ENCODE measurements at regions not wholly inside any gene's neighbourhood (a gene's known extent, or its start where the extent isn't known, plus 50 kb on each side); places are given as distances from the start of the nearest gene placed in this dataset.

- DNase-seq, result no peak
- Histone ChIP-seq H3K4me2 (ENCODE audit: low read depth, low read length, poor library complexity, severe bottlenecking) (no peak overlapping the region), H3K27ac (ENCODE audit: low read length) (no peak overlapping the region)
These were observed 96.0 kb downstream of the HFE start for GRCh38 chr6:26183237-26183580.

GRCh38 chr6:26183581-26184366, 96.5 kb downstream of the HFE start:
- H3K27ac ChIP-seq (ENCODE audit: low read length), result no peak overlapping the region

More at GRCh38 chr6:26183237-26183580, 96.0 kb downstream of the HFE start:
- Histone ChIP-seq H3K36me3 (ENCODE audit: insufficient read depth, low read length) (no peaks in the 10 kb centered on the region), H3K9me2 (replicated peaks; ENCODE audit: insufficient read depth, low read length) (no peaks in the 10 kb centered on the region), H3K4me3 (ENCODE audit: low read length) (no peak overlapping the region), H3K4me1 (ENCODE audit: low read length) (no peaks in the 10 kb centered on the region), H3K79me2 (ENCODE audit: low read length) (no peaks in the 10 kb centered on the region), H4K20me1 (ENCODE audit: insufficient read depth, low read depth, low read length) (no peaks in the 10 kb centered on the region), H3K27me3 (ENCODE audit: low read length) (no peaks in the 10 kb centered on the region), H2AFZ (ENCODE audit: low read length) (no peak overlapping the region), H3K9me3 (ENCODE audit: low read length) (no peaks in the 10 kb centered on the region), H3K9ac (ENCODE audit: low read length) (no peak overlapping the region)

GRCh38 chr6:26184367-26184891, 97.2 kb downstream of the HFE start:
- Histone ChIP-seq H3K9ac (ENCODE audit: low read length) (no peak overlapping the region), H3K79me2 (ENCODE audit: low read length) (no peaks in the 10 kb centered on the region), H3K4me2 (ENCODE audit: low read depth, low read length, poor library complexity, severe bottlenecking) (no peak overlapping the region), H3K4me3 (ENCODE audit: low read length) (no peak overlapping the region), H3K9me2 (replicated peaks; ENCODE audit: insufficient read depth, low read length) (no peaks in the 10 kb centered on the region), H3K9me3 (ENCODE audit: low read length) (no peaks in the 10 kb centered on the region), H3K36me3 (ENCODE audit: insufficient read depth, low read length) (no peaks in the 10 kb centered on the region), H3K27ac (ENCODE audit: low read length) (no peak overlapping the region), H3K27me3 (ENCODE audit: low read length) (no peaks in the 10 kb centered on the region), H4K20me1 (ENCODE audit: insufficient read depth, low read depth, low read length) (no peaks in the 10 kb centered on the region), H3K4me1 (ENCODE audit: low read length) (no peaks in the 10 kb centered on the region), H2AFZ (ENCODE audit: low read length) (no peak overlapping the region)
- DNase-seq, result no peak

More at GRCh38 chr6:26183581-26184366, 96.5 kb downstream of the HFE start:
- Histone ChIP-seq H3K79me2 (ENCODE audit: low read length) (no peaks in the 10 kb centered on the region), H2AFZ (ENCODE audit: low read length) (no peak overlapping the region), H3K9me3 (ENCODE audit: low read length) (no peaks in the 10 kb centered on the region), H3K4me3 (ENCODE audit: low read length) (no peak overlapping the region), H3K27me3 (ENCODE audit: low read length) (no peaks in the 10 kb centered on the region), H3K4me2 (ENCODE audit: low read depth, low read length, poor library complexity, severe bottlenecking) (no peak overlapping the region), H4K20me1 (ENCODE audit: insufficient read depth, low read depth, low read length) (no peaks in the 10 kb centered on the region), H3K9ac (ENCODE audit: low read length) (no peak overlapping the region), H3K36me3 (ENCODE audit: insufficient read depth, low read length) (no peaks in the 10 kb centered on the region), H3K4me1 (ENCODE audit: low read length) (no peaks in the 10 kb centered on the region), H3K9me2 (replicated peaks; ENCODE audit: insufficient read depth, low read length) (no peaks in the 10 kb centered on the region)
- no peak for DNase-seq

GRCh38 chr6:26185004-26185403, 97.8 kb downstream of the HFE start:
- H3K36me3 ChIP-seq (ENCODE audit: insufficient read depth, low read length), result no peaks in the 10 kb centered on the region
- no peaks in the 10 kb centered on the region for H3K9me3 ChIP-seq (ENCODE audit: low read length)
- no peak for DNase-seq
- H3K4me2 ChIP-seq (ENCODE audit: low read depth, low read length, poor library complexity, severe bottlenecking), result no peak overlapping the region
- H3K4me3 ChIP-seq (ENCODE audit: low read length), result no peak overlapping the region
- H3K27ac ChIP-seq (ENCODE audit: low read length), result no peak overlapping the region
- no peaks in the 10 kb centered on the region for H3K9me2 ChIP-seq (replicated peaks; ENCODE audit: insufficient read depth, low read length)
- no peak overlapping the region for H3K9ac ChIP-seq (ENCODE audit: low read length)
- no peak overlapping the region for H2AFZ ChIP-seq (ENCODE audit: low read length)
- no peaks in the 10 kb centered on the region for H4K20me1 ChIP-seq (ENCODE audit: insufficient read depth, low read depth, low read length)
- H3K4me1 ChIP-seq (ENCODE audit: low read length), result no peaks in the 10 kb centered on the region
- H3K27me3 ChIP-seq (ENCODE audit: low read length), result no peaks in the 10 kb centered on the region
- no peaks in the 10 kb centered on the region for H3K79me2 ChIP-seq (ENCODE audit: low read length)

- Histone ChIP-seq H3K27ac (ENCODE audit: low read length) (no peak overlapping the region), H3K4me3 (ENCODE audit: low read length) (no peak overlapping the region), H4K20me1 (ENCODE audit: insufficient read depth, low read depth, low read length) (no peaks in the 10 kb centered on the region), H3K9ac (ENCODE audit: low read length) (no peak overlapping the region), H3K79me2 (ENCODE audit: low read length) (no peaks in the 10 kb centered on the region), H3K27me3 (ENCODE audit: low read length) (no peaks in the 10 kb centered on the region), H3K9me3 (ENCODE audit: low read length) (no peaks in the 10 kb centered on the region), H3K4me2 (ENCODE audit: low read depth, low read length, poor library complexity, severe bottlenecking) (no peak overlapping the region), H3K36me3 (ENCODE audit: insufficient read depth, low read length) (no peaks in the 10 kb centered on the region), H2AFZ (ENCODE audit: low read length) (no peak overlapping the region), H3K9me2 (replicated peaks; ENCODE audit: insufficient read depth, low read length) (no peaks in the 10 kb centered on the region), H3K4me1 (ENCODE audit: low read length) (no peaks in the 10 kb centered on the region)
- no peak for DNase-seq
These were observed 98.6 kb downstream of the HFE start for GRCh38 chr6:26185802-26186201.

GRCh38 chr6:26186652-26187051, 99.4 kb downstream of the HFE start:
- no peak overlapping the region for H3K27ac ChIP-seq (ENCODE audit: low read length)

GRCh38 chr6:26187292-26187691, 100.1 kb downstream of the HFE start:
- Histone ChIP-seq H3K9me2 (replicated peaks; ENCODE audit: insufficient read depth, low read length) (no peaks in the 10 kb centered on the region), H3K4me2 (ENCODE audit: low read depth, low read length, poor library complexity, severe bottlenecking) (no peak overlapping the region), H3K4me3 (ENCODE audit: low read length) (no peak overlapping the region), H3K9ac (ENCODE audit: low read length) (no peak overlapping the region), H4K20me1 (ENCODE audit: insufficient read depth, low read depth, low read length) (no peaks in the 10 kb centered on the region), H3K27me3 (ENCODE audit: low read length) (no peaks in the 10 kb centered on the region), H3K27ac (ENCODE audit: low read length) (no peak overlapping the region), H3K36me3 (ENCODE audit: insufficient read depth, low read length) (no peaks in the 10 kb centered on the region), H3K9me3 (ENCODE audit: low read length) (no peaks in the 10 kb centered on the region), H3K79me2 (ENCODE audit: low read length) (no peaks in the 10 kb centered on the region), H2AFZ (ENCODE audit: low read length) (no peak overlapping the region), H3K4me1 (ENCODE audit: low read length) (no peaks in the 10 kb centered on the region)
- no peak for DNase-seq

More at GRCh38 chr6:26186652-26187051, 99.4 kb downstream of the HFE start:
- Histone ChIP-seq H3K79me2 (ENCODE audit: low read length) (no peaks in the 10 kb centered on the region), H2AFZ (ENCODE audit: low read length) (no peak overlapping the region), H3K4me1 (ENCODE audit: low read length) (no peaks in the 10 kb centered on the region), H3K36me3 (ENCODE audit: insufficient read depth, low read length) (no peaks in the 10 kb centered on the region), H4K20me1 (ENCODE audit: insufficient read depth, low read depth, low read length) (no peaks in the 10 kb centered on the region), H3K9me3 (ENCODE audit: low read length) (no peaks in the 10 kb centered on the region), H3K9me2 (replicated peaks; ENCODE audit: insufficient read depth, low read length) (no peaks in the 10 kb centered on the region), H3K4me3 (ENCODE audit: low read length) (no peak overlapping the region), H3K4me2 (ENCODE audit: low read depth, low read length, poor library complexity, severe bottlenecking) (no peak overlapping the region), H3K9ac (ENCODE audit: low read length) (no peak overlapping the region), H3K27me3 (ENCODE audit: low read length) (no peaks in the 10 kb centered on the region)
- no peak for DNase-seq

- Histone ChIP-seq H3K27ac (ENCODE audit: low read length) (no peak overlapping the region), H3K27me3 (ENCODE audit: low read length) (no peaks in the 10 kb centered on the region), H3K4me1 (ENCODE audit: low read length) (no peaks in the 10 kb centered on the region), H3K79me2 (ENCODE audit: low read length) (no peaks in the 10 kb centered on the region), H2AFZ (ENCODE audit: low read length) (no peak overlapping the region), H3K9ac (ENCODE audit: low read length) (no peak overlapping the region), H3K4me3 (ENCODE audit: low read length) (no peak overlapping the region), H3K36me3 (ENCODE audit: insufficient read depth, low read length) (no peaks in the 10 kb centered on the region), H3K9me2 (replicated peaks; ENCODE audit: insufficient read depth, low read length) (no peaks in the 10 kb centered on the region), H4K20me1 (ENCODE audit: insufficient read depth, low read depth, low read length) (no peaks in the 10 kb centered on the region), H3K4me2 (ENCODE audit: low read depth, low read length, poor library complexity, severe bottlenecking) (peak overlapping the region; percentile 12), H3K9me3 (ENCODE audit: low read length) (no peaks in the 10 kb centered on the region)
- DNase-seq, result no peak
These were observed 100.9 kb downstream of the HFE start for GRCh38 chr6:26187981-26188635.
